ENCODE measurements at regions not wholly inside any gene's neighbourhood (a gene's known extent, or its start where the extent isn't known, plus 50 kb on each side); places are given as distances from the start of the nearest gene placed in this dataset.

GRCh38 chr5:58041884-58042283 is 418.0 kb downstream of the PLK2 start:
- TF ChIP-seq HDGF (IDR thresholded peaks at IDR 0.05; ENCODE audit: borderline replicate concordance) (no peak), FOXM1 (IDR thresholded peaks at IDR 0.05; ENCODE audit: borderline replicate concordance) (no peak), ZNF384 (IDR thresholded peaks at IDR 0.05) (no peak), PKNOX1 (IDR thresholded peaks at IDR 0.05) (no peak)
